GM18907 (cell line): ENCODE measurements at regions not wholly inside any gene's neighbourhood (a gene's known extent, or its start where the extent isn't known, plus 50 kb on each side); places are given as distances from the start of the nearest gene placed in this dataset.

ENCODE experiments used
- ATAC-seq: cut with Tn5 transposase; IDR thresholded peaks from one replicate; pipeline ENCODE4 v1.9.1; 2021; ENCODE audit warnings: mild to moderate bottlenecking, moderate library complexity; ENCODE audit not compliant: unreplicated experiment

- no peak for ATAC-seq
Measured at GRCh38 chr6:39999006-39999867, 65.0 kb upstream of the MOCS1 start.

GRCh38 chr6:39998126-39998525 lies 63.9 kb upstream of the MOCS1 start:
- no peak for ATAC-seq

DNA sequence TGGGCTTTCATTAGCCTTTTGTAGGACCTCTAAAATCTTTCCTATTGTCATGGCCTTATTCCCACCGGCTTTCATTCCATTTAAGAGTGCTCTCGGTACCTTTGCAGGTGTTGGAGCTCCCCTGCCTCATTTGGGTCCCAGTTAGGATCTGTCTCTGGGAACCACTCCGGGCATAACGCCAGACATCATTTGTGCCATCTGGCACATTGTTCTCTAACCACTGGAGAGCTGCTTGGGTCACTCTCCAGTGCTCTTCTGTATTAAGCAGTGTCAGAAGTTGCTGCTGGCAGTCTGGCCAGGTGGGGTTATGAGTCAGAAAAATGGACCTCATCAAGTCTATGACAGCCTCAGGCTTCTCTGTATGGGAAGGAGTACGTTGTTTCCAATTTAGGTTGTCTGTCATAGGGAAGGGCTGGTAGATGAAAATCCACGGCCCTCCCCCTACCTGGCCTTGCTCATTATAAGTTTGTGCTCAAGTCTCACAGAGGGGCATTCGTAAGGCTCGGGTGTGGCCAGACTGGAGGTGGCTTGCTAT lies 62.9 kb upstream of the MOCS1 start:
- no peak for ATAC-seq

DNA sequence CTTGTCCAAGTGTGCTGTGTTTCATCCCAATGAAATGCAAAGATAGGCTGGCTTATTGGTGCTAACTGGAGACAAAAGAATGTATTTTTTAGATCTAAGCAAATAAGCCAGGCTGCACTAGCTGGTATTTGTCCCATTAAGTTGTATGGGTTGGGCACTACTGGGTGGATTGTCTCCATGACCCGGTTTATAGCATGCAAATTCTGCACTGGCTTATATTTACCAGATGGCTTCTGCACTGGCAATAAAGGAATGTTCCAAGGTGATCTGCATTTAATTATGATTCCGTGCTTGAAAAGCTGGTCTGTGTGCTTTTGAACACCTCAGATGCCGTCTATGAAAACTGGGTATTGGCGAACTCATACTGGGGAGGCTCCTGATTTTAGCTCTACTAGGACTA lies 61.4 kb upstream of the MOCS1 start:
- ATAC-seq: no peak

DNA sequence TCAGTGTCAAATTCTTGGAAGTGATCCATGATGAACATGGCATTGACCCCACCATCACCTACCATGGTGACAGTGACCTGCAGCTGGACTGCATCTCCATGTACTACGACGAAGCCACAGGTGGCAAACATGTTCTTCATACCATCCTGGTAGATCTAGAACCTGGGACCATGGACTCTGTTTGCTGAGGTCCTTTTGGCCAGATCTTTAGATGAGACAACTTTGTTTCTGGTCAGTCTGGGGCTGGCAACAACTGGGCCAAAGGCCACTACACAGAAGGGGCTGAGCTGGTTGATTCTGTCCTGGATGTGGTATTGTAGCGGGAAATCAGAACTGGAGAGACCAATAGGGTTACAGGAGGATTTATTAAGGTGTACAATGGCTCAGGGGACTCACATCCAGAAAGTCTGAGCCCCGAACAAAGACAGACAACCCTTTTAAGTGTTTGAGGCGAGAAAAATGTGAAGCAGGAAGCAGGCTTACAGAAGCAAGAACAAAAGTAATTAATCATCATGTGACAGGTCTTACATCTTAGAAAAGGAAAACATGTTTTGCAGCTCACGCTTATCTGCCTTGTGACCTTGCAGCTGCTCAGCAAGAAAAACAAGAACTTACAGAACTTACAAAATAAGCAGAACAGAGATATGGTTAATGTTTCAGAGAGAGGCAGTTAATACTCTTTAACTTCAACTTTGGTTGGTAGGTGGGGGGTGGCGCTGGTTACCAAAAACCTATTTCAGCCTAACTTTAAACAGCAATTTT lies 58.8 kb upstream of the MOCS1 start:
- no peak for ATAC-seq
